GM19351 (cell line): ENCODE measurements at regions not wholly inside any gene's neighbourhood (a gene's known extent, or its start where the extent isn't known, plus 50 kb on each side); places are given as distances from the start of the nearest gene placed in this dataset.
"Not testable (repeated sequence)": the region's sequence is repeated elsewhere in the genome, so short reads cannot be mapped to it uniquely, and the experiment has no call there.

Experiments
- ATAC-seq: cut with Tn5 transposase; IDR thresholded peaks from one replicate; pipeline ENCODE4 v1.9.1; 2021; ENCODE audit warnings: mild to moderate bottlenecking, moderate library complexity; ENCODE audit not compliant: unreplicated experiment

GRCh38 chr10:29734962-29735627, 100.3 kb upstream of the SVIL start:
- peak; percentile 33 for ATAC-seq

- no peak for ATAC-seq
Observed at GRCh38 chr10:29734640-29734961, 99.8 kb upstream of the SVIL start.

- no peak for ATAC-seq
Observed at GRCh38 chr10:29733323-29733722, 98.6 kb upstream of the SVIL start.

GRCh38 chr10:29732918-29733317, 98.1 kb upstream of the SVIL start:
- no peak for ATAC-seq

- ATAC-seq: no peak
Observed at GRCh38 chr10:29731760-29732159, 97.0 kb upstream of the SVIL start.

GRCh38 chr10:29730969-29731368, 96.2 kb upstream of the SVIL start:
- no peak for ATAC-seq

- no peak for ATAC-seq
Observed at GRCh38 chr10:29730458-29730857, 95.7 kb upstream of the SVIL start.

- ATAC-seq: no peak
Observed at GRCh38 chr10:29728541-29729049, 93.8 kb upstream of the SVIL start.

GRCh38 chr10:29725927-29726326, 91.2 kb upstream of the SVIL start:
- not testable (repeated sequence) for ATAC-seq

- ATAC-seq: no peak
Observed at GRCh38 chr10:29725133-29725720, 90.5 kb upstream of the SVIL start.

- no peak for ATAC-seq
Observed at GRCh38 chr10:29723726-29724125, 89.0 kb upstream of the SVIL start.

GRCh38 chr10:29722777-29723176, 88.0 kb upstream of the SVIL start:
- ATAC-seq: no peak

GRCh38 chr10:29720149-29720548, 85.4 kb upstream of the SVIL start:
- no peak for ATAC-seq

- ATAC-seq: no peak
Observed at GRCh38 chr10:29719281-29719675, 84.5 kb upstream of the SVIL start.

- no peak for ATAC-seq
Observed at GRCh38 chr10:29715296-29715695, 80.5 kb upstream of the SVIL start.

GRCh38 chr10:29714096-29714874, 79.5 kb upstream of the SVIL start:
- no peak for ATAC-seq

- no peak for ATAC-seq
Observed at GRCh38 chr10:29713450-29713849, 78.7 kb upstream of the SVIL start.

- ATAC-seq: no peak
Observed at GRCh38 chr10:29712108-29712507, 77.3 kb upstream of the SVIL start.

- no peak for ATAC-seq
Observed at GRCh38 chr10:29710128-29710527, 75.4 kb upstream of the SVIL start.

GRCh38 chr10:29709484-29710002, 74.8 kb upstream of the SVIL start:
- no peak for ATAC-seq

GRCh38 chr10:29703271-29703670, 68.5 kb upstream of the SVIL start:
- ATAC-seq: no peak
